GM19395 (cell line): ENCODE measurements at regions not wholly inside any gene's neighbourhood (a gene's known extent, or its start where the extent isn't known, plus 50 kb on each side); places are given as distances from the start of the nearest gene placed in this dataset.

Source experiments
- ATAC-seq: cut with Tn5 transposase; IDR thresholded peaks from one replicate; pipeline ENCODE4 v1.9.1; 2021; ENCODE audit warnings: mild to moderate bottlenecking, moderate library complexity; ENCODE audit not compliant: unreplicated experiment

- ATAC-seq, result no peak
Measured at GRCh38 chr10:29962166-29962850, 97.1 kb downstream of the JCAD start.

- no peak for ATAC-seq
Measured at GRCh38 chr10:29961351-29961750, 98.0 kb downstream of the JCAD start.

DNA sequence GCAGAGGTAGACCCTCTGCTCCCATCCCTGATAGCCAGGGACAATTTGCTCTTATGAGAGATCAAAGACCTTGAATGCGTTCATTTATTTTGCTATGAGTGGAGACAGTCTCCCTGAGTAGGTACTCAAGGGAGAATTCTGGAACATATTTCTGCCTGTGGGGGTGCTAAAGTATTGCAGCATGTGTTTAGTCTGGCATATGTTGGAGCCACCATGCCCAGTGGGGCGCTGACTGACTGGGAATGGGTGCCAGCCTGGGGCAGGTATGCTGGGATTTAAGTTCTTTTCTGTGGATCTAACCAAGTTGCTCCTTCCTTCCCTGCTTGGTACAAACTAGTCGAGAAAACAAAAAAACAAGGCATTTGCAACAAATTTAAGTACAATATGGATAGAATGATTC is 99.1 kb downstream of the JCAD start:
- ATAC-seq, result no peak

- no peak for ATAC-seq
Measured at GRCh38 chr10:29959586-29959985, 99.8 kb downstream of the JCAD start.

GRCh38 chr10:29958440-29958839 is 100.9 kb downstream of the JCAD start:
- ATAC-seq, result no peak

DNA sequence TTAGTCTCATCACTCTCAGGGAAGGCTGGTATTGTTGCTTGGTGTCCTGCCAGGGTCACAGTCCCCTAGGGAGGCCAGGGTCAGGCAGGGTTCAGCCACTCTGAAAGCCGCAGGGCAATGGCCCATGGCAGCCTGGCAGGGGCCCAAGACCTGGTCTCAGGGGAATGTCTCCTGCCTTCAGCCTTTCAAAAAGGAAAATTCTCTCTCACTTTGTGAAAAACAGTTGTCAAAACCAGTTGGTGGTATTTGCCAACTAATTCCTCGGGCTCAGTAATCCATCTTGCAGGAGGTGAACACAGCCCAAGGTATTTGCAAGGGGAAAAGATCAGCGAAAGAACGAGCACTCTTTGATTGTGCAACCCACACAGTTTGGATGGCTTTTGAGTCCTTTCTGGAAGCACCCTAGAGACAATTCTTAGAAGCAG is 101.5 kb downstream of the JCAD start:
- no peak for ATAC-seq

DNA sequence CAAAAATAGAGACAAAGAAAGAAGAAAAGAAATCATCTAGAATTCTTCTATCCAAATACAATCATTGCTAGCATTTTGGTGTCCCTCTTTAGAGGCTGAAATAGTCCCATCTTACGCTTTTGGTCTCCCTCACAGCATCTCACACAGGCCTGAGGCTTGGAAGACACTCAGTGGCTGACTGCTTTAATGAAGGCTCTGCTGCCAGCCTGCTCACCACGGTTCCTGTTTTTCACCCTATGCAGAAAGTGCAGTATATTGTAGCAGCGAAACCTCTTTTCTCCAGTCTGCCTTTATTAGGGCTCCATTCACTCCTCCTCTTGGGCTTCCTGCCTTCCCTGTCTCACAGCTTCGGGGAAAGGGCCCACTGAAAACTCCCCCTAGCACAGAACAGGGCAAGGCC is 102.2 kb downstream of the JCAD start:
- ATAC-seq, result no peak

- ATAC-seq, result no peak
Measured at GRCh38 chr10:29956335-29956924, 103.0 kb downstream of the JCAD start.

DNA sequence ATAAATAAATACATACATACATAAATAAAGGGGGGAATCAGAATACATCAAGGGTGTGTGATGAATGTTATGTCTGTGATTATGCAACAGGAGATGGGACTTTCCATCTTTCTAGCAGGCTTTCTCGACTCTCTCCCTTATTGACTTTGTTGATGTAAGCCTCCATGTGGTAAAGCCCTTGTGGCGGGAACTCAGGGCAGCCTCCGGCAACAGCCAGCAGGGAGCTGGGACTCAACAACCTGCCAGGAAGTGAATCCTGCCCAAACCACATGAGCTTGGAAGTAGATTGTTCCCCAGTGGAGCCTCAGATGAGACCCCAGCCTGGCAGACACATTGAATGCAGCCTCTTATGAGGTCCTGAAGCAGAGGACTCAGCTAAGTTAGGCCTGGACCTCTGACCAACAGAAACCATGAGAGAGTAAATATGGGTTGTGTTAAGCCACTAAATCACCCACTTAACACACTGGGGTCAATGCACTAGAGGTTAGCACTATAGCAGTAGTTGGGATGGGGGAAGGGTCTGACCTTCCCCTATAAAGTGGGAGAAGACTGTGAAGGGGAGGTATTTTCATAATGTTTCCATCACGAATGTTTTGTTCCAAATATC is 104.0 kb downstream of the JCAD start:
- ATAC-seq, result no peak

- no peak for ATAC-seq
Measured at GRCh38 chr10:29951441-29951931, 107.9 kb downstream of the JCAD start.

DNA sequence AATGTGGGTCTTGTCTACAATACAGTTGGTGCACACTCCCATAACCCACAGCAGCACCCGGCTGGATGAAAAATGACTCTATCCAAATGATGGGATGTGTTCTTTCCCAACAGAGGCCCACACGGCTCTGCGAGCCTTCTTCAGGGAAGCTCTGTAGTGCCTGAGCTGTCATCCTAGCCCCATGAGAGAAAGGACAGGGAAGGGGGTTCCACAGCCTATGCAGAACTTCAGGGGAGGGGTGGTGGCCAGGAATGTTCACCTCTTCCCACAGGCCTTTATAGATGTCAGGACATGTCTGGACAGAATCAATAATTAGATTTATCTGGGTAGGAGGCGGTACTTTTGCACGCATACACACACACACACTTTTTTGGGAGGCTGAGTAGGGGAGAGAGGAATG is 109.0 kb downstream of the JCAD start:
- ATAC-seq, result no peak

- no peak for ATAC-seq
Measured at GRCh38 chr10:29949411-29950011, 109.9 kb downstream of the JCAD start.

DNA sequence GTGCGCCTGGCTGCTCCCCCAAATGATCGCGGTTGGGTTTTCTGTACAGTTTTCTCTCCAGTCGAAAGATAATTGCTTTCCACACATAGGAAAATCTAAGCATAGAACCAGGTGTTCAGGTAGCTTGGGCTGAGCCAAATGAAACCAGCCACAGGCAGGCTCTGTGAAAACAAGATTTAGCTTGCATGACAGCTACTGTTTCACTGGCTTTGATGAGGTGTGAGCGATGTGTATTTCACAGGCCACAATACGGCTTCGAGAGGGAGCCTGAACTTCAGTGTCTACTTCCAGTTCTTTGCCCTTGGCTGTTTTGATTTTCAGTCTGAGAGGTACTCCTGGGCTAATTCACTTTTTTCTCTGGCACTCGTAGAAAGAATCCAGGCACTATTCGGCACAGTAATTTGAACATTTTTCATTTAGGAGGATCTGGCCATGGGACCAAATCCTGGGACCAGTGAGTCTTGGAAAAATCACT is 110.5 kb downstream of the JCAD start:
- ATAC-seq, result no peak

- ATAC-seq, result no peak
Measured at GRCh38 chr10:29947701-29948060, 111.7 kb downstream of the JCAD start.

GRCh38 chr10:29946953-29947700 is 112.3 kb downstream of the JCAD start:
- ATAC-seq, result no peak

GRCh38 chr10:29946614-29946952 is 112.8 kb downstream of the JCAD start:
- ATAC-seq, result no peak

GRCh38 chr10:29941476-29941875 is 117.9 kb downstream of the JCAD start:
- ATAC-seq, result no peak

DNA sequence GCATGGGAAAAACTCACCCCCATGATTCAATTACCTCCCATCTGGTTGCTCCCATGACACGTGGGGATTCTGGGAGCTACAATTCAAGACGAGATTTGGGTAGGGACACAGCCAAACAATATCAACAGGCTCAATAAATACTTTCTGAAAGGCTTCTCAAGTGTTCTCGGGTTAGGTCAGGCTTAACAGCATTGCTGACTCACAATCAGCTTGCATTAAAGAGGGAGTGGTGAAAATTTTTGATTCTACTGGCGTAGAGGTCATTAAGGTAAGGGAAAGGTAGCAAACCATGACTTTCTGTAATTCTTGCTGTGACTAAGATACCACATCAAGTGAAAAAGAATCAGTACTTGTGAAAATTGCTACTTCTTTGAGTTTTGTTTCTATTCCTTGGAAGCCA is 126.4 kb downstream of the JCAD start:
- no peak for ATAC-seq

- ATAC-seq, result no peak
Measured at GRCh38 chr10:29931833-29932232, 127.6 kb downstream of the JCAD start.

- ATAC-seq, result no peak
Measured at GRCh38 chr10:29929006-29929405, 130.4 kb downstream of the JCAD start.

DNA sequence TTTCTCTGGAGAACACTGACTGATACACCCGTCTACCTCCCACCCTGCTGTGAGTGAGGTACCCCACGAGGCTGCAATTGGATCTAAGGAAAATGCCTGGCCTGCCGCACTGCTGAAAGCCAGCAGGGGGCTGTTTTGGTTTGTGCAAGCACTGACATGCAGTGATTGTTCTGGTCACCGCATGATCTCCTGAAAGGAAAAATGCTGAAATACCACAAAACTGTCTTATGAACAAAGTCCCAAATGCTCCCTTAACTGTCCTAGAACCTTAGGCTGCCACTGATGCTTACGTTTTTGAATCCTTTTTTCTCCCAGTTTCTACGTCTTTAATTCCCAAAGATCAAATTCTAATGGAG is 132.7 kb downstream of the JCAD start:
- no peak for ATAC-seq
